HCT116 (cell line): ENCODE measurements at regions not wholly inside any gene's neighbourhood (a gene's known extent, or its start where the extent isn't known, plus 50 kb on each side); places are given as distances from the start of the nearest gene placed in this dataset.

Experiments
- ATAC-seq: fragments of 200-7000 bp; cut with Tn5 transposase; 2 replicates; pipeline ENCODE4 v1.9.1; 2020; ENCODE audit warnings: mild to moderate bottlenecking, moderate library complexity
- BruUV-seq: library from RNA; stranded (reverse); fragments of 400-500 nt; replicated peaks from 2 replicates; lab custom pipeline; 2021; lab: Mats Ljungman, UMichigan
- CTCF ChIA-PET: fragments of 300-600 bp; sonication (Branson Sonifier 250); formaldehyde crosslinking; loops from one replicate; lab custom pipeline; 2021; ENCODE audit warnings: antibody characterized with exemption; lab: Charles Lee
- POLR2A ChIA-PET: fragments of 300-600, 350-600 bp; sonication (Branson Sonifier 250); formaldehyde crosslinking; loops from one replicate; lab custom pipeline; 2021; ENCODE audit warnings: antibody characterized with exemption; lab: Charles Lee
- RAD21 ChIA-PET, 2 experiments: fragments of 300-600 bp; sonication (Branson Sonifier 250); formaldehyde crosslinking; loops; one replicate each; lab custom pipeline; 2023; ENCODE audit warnings: low total read pairs in 2 of 2; ENCODE audit not compliant: uncharacterized antibody in 2 of 2, unreplicated experiment in 2 of 2, low non-redundant PET in 1 of 2; lab: Charles Lee
- DNase-seq: peaks from one replicate; pipeline ENCODE4 v3.0.0-alpha.2; 2010; ENCODE audit warnings: low read depth, low spot score
- H2AFZ ChIP-seq: fragments of 200-600 bp; shearing (Covaris generic), sonication (generic); 2 replicates; pipeline ENCODE4 v1.6.1; 2017; ENCODE audit warnings: low read depth, mixed run types, mixed read lengths, antibody characterized with exemption, low read length; ENCODE audit not compliant: poor library complexity, severe bottlenecking
- H3K27ac ChIP-seq: 2 replicates; pipeline ENCODE4 v1.5.1; 2012; ENCODE audit warnings: low read depth, low read length
- H3K27me3 ChIP-seq: fragments of 200-600 bp; sonication (generic); 2 replicates; pipeline ENCODE4 v1.6.1; 2016; ENCODE audit warnings: mixed run types, low read length, mixed read lengths; ENCODE audit not compliant: insufficient read depth
- H3K36me3 ChIP-seq, 2 experiments: fragments of 200-500 bp in 1 of 2; fragments of 200-600 bp in 1 of 2; sonication (Bioruptor generic) in 1 of 2; sonication (generic) in 1 of 2; 2 replicates each; pipeline versions ENCODE4 v1.5.1 to v1.6.1; 2014 to 2016; ENCODE audit warnings: low read length in 2 of 2, inconsistent platforms in 1 of 2, mixed read lengths in 1 of 2, mixed run types in 1 of 2; ENCODE audit not compliant: insufficient read depth in 2 of 2, control insufficient read depth in 1 of 2
- H3K4me1 ChIP-seq, 2 experiments: fragments of 200-600 bp in 1 of 2; sonication (generic) in 1 of 2; 2 replicates each; pipeline versions ENCODE4 v1.5.1 to v1.6.1; 2012 to 2017; ENCODE audit warnings: low read length in 2 of 2, inconsistent platforms in 1 of 2, mild to moderate bottlenecking in 1 of 2, mixed read lengths in 1 of 2, mixed run types in 1 of 2, moderate library complexity in 1 of 2; ENCODE audit not compliant: insufficient read depth in 2 of 2, control insufficient read depth in 1 of 2
- H3K4me2 ChIP-seq: fragments of 200-600 bp; sonication (generic); 2 replicates; pipeline ENCODE4 v1.6.1; 2017; ENCODE audit warnings: mixed run types, low read length, mixed read lengths
- H3K4me3 ChIP-seq, 2 experiments: fragments of 200-600 bp in 1 of 2; sonication (generic) in 1 of 2; replicated peaks in 1 of 2; 2 replicates each; pipeline ENCODE4 v1.5.1; 2011 to 2016; ENCODE audit warnings: low read length in 2 of 2, control low read depth in 1 of 2, low read depth in 1 of 2, mild to moderate bottlenecking in 1 of 2, mixed read lengths in 1 of 2, mixed run types in 1 of 2
- H3K79me2 ChIP-seq: fragments of 200-600 bp; sonication (generic); 2 replicates; pipeline ENCODE4 v1.6.1; 2017; ENCODE audit warnings: mild to moderate bottlenecking, mixed run types, low read length, moderate library complexity, mixed read lengths; ENCODE audit not compliant: insufficient read depth
- H3K9ac ChIP-seq: fragments of 200-600 bp; sonication (generic); 2 replicates; pipeline ENCODE4 v1.6.1; 2016; ENCODE audit warnings: low read length, mixed read lengths
- H3K9me2 ChIP-seq: fragments of 200-600 bp; sonication (generic), shearing (Covaris generic); 2 replicates; pipeline ENCODE4 v1.6.1; 2017; ENCODE audit warnings: mixed run types, mild to moderate bottlenecking, moderate library complexity; ENCODE audit not compliant: insufficient read depth
- H3K9me3 ChIP-seq, 2 experiments: fragments of 200-500 bp in 1 of 2; fragments of 200-600 bp in 1 of 2; sonication (Bioruptor generic) in 1 of 2; sonication (generic) in 1 of 2; 2 replicates each; pipeline ENCODE4 v1.6.1; 2014 to 2017; ENCODE audit warnings: low read length in 2 of 2, mixed read lengths in 2 of 2, inconsistent platforms in 1 of 2, low read depth in 1 of 2, mild to moderate bottlenecking in 1 of 2, mixed run types in 1 of 2, moderate library complexity in 1 of 2; ENCODE audit not compliant: control insufficient read depth in 1 of 2, insufficient read depth in 1 of 2
- H4K20me1 ChIP-seq: fragments of 200-600 bp; sonication (generic), shearing (Covaris generic); 2 replicates; pipeline ENCODE4 v1.6.1; 2017; ENCODE audit warnings: mixed run types, mild to moderate bottlenecking, moderate library complexity; ENCODE audit not compliant: insufficient read depth
- CEBPB ChIP-seq: IDR thresholded peaks from 2 replicates; pipeline ENCODE4 v1.6.1; 2012; ENCODE audit warnings: low read depth
- POLR2AphosphoS5 ChIP-seq: IDR thresholded peaks from 2 replicates; pipeline ENCODE4 v1.6.1; 2011; ENCODE audit warnings: mild to moderate bottlenecking, low read depth, low read length, moderate library complexity
- SRF ChIP-seq: IDR thresholded peaks from 2 replicates; pipeline ENCODE4 v1.6.1; 2012; ENCODE audit warnings: low read depth
- TCF7L2 ChIP-seq: IDR thresholded peaks from 2 replicates; pipeline ENCODE4 v1.7.0; 2011; ENCODE audit warnings: borderline replicate concordance, inconsistent platforms; ENCODE audit not compliant: insufficient read depth, insufficient read length; ENCODE audit errors: extremely low read depth
- intact Hi-C: fragments of 100-400 bp; cut with micrococcal nuclease; formaldehyde crosslinking; loops from 2 replicates; pipeline ENCODE4 v1.10.0; 2022

DNA sequence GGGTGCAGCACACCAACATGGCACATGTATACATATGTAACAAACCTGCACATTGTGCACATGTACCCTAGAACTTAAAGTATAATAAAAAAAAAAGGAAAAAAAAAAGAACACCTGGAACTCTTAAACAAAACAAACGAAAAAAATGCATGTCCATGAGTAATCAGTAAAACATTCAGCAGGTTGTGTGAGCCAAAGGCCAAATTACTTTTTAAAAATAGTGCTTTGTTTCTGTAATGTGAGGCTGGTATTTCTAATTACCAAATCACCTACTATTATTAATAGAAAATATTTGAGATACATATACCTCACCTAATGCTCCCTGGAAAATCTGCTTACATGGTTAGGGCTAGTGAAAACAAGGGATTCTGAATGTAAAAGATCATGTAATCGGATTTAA, 294.4 kb upstream of the NR5A2 start:
- Histone ChIP-seq H3K4me2 (peak overlapping the region; percentile 25; the same call in 1 of the 2 replicates), H3K27ac (peak overlapping the region; percentile 34; the same call in 1 of the 2 replicates), H3K36me3 (no peaks in the 10 kb centered on the region), H3K4me3 (no peak overlapping the region), H3K79me2 (no peaks in the 10 kb centered on the region), H3K4me1 (peaks cover 14 to 25% of the 10 kb centered on the region in 2 experiments), H3K9me2 (no peaks in the 10 kb centered on the region), H3K27me3 (no peaks in the 10 kb centered on the region), H3K9me3 (no peaks in the 10 kb centered on the region), H2AFZ (peak overlapping the region; percentile 98), H3K9ac (no peak overlapping the region), H4K20me1 (no peaks in the 10 kb centered on the region)
- RAD21 ChIA-PET, result no interaction called here
- TF ChIP-seq CEBPB (no peak), POLR2AphosphoS5 (no peak)
- no peak for ATAC-seq
- DNase-seq, result no peak
- CTCF ChIA-PET, result no interaction called here
- POLR2A ChIA-PET, result no interaction called here
- no TSS peak for BruUV-seq
- intact Hi-C loops, result no loop called here

DNA sequence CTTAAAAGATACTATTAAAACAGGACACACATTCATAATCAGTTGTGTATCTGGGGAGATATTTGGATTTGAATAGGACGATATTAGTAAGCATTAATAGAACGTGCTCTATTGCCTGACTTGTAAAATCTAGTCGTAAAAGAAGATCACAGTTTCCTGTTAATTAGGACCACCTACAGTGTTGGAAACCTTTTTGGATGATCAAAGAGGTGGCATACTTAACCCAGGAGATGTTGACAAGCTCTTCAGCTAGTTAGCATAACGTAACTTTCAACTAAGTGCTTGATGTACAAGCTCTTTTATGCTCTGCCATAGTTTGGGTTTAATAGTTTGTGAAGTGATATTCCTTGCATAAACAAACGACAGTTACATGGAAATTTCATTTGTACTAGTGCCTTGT, 293.3 kb upstream of the NR5A2 start:
- H3K79me2 ChIP-seq, result no peaks in the 10 kb centered on the region
- H2AFZ ChIP-seq, result peak overlapping the region; percentile 98
- ChIA-PET CTCF (no interaction called here), RAD21 (no interaction called here), POLR2A (interaction anchor here (0.6 kb wide), 1 partner anchor 37 kb away, joined by 4 read pairs; no protein-coding TSS in a partner anchor)
- peak overlapping the region in 1 of 2 experiments; percentile 16; a peak in 1 of 4 replicates for H3K4me3 ChIP-seq
- BruUV-seq, result no TSS peak
- no peak for TF ChIP-seq SRF
- peak; percentile 97 for TF ChIP-seq TCF7L2
- no peak for DNase-seq
- intact Hi-C loops, result no loop called here
- no peaks in the 10 kb centered on the region for H3K9me3 ChIP-seq
- peak overlapping the region; percentile 65 for H3K4me2 ChIP-seq
- no peaks in the 10 kb centered on the region for H3K36me3 ChIP-seq
- no peak for ATAC-seq
- peak overlapping the region; percentile 31; the same call in 1 of the 2 replicates for H3K27ac ChIP-seq
- H3K4me1 ChIP-seq, result peaks cover 14 to 28% of the 10 kb centered on the region in 2 experiments
- H4K20me1 ChIP-seq, result no peaks in the 10 kb centered on the region
- no peaks in the 10 kb centered on the region for H3K9me2 ChIP-seq
- H3K9ac ChIP-seq, result no peak overlapping the region
- H3K27me3 ChIP-seq, result no peaks in the 10 kb centered on the region
